ENCODE measurements at regions not wholly inside any gene's neighbourhood (a gene's known extent, or its start where the extent isn't known, plus 50 kb on each side); places are given as distances from the start of the nearest gene placed in this dataset.

DNA sequence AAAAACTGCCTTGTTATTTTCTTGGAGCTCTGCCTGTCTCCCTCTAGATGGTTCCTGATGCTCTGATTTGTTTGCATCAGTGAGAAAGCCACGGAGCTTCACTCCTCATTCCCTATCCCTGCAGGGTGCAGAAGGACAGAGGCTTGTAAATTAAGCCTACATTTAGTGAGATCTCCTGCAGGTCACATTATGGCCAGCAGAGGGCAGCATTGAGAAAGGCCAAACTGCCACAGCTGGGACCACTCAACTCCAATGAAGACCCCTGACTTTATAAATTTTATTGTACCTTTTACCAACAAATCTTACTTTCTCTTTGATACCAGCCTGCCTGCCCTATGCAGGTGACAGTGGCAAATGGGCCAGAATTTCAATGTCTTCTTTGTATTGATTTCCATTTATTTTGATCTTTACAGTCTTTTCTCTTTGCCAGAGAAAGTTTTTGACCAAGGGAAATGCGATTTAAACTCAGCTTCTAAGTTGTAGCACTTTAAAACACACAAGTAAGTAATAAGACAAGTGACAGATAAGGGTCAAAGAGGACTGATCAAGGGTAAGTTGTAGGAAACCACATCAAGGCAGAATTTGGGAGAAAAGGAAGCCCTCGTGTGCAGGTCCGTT lies 1029.1 kb upstream of the KLHL29 start:
- TF ChIP-seq, protein P1, sequence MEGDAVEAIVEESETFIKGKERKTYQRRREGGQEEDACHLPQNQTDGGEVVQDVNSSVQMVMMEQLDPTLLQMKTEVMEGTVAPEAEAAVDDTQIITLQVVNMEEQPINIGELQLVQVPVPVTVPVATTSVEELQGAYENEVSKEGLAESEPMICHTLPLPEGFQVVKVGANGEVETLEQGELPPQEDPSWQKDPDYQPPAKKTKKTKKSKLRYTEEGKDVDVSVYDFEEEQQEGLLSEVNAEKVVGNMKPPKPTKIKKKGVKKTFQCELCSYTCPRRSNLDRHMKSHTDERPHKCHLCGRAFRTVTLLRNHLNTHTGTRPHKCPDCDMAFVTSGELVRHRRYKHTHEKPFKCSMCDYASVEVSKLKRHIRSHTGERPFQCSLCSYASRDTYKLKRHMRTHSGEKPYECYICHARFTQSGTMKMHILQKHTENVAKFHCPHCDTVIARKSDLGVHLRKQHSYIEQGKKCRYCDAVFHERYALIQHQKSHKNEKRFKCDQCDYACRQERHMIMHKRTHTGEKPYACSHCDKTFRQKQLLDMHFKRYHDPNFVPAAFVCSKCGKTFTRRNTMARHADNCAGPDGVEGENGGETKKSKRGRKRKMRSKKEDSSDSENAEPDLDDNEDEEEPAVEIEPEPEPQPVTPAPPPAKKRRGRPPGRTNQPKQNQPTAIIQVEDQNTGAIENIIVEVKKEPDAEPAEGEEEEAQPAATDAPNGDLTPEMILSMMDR (IDR thresholded peaks at IDR 0.05 in 2 of 3, conservative IDR thresholded peaks at IDR 0.05 in 1 of 3; ENCODE audit: borderline replicate concordance in 1 of 3, insufficient read depth in 1 of 3, low read depth in 2 of 3, low read length in 2 of 3): peak in 2 of 3 experiments; percentile 64 to 77; a peak in 4 of 6 replicates
- TF ChIP-seq RAD21 (IDR thresholded peaks at IDR 0.05; ENCODE audit: low read depth): peak; percentile 27; the same call in 1 of the 2 replicates
